ENCODE measurements at regions not wholly inside any gene's neighbourhood (a gene's known extent, or its start where the extent isn't known, plus 50 kb on each side); places are given as distances from the start of the nearest gene placed in this dataset.

- FAIRE-seq: no peak
- Histone ChIP-seq H3K9ac (ENCODE audit: low read length in 3 of 3) (no peak overlapping the region), H3K36me3 (ENCODE audit: control insufficient read depth in 2 of 3, insufficient read depth in 3 of 3, low read length in 3 of 3) (no peaks in the 10 kb centered on the region), H3K4me3 (ENCODE audit: low read length in 3 of 3) (no peak overlapping the region), H3K4me1 (ENCODE audit: control insufficient read depth in 2 of 3, insufficient read depth in 2 of 3, low read depth in 1 of 3, low read length in 3 of 3) (no peaks in the 10 kb centered on the region), H3K27me3 (ENCODE audit: control insufficient read depth, insufficient read depth, low read length) (no peaks in the 10 kb centered on the region), H3K27ac (ENCODE audit: low read depth in 2 of 2, low read length in 2 of 2) (no peak overlapping the region), H3K9me3 (ENCODE audit: control insufficient read depth in 2 of 3, insufficient read depth in 1 of 3, low read length in 3 of 3) (no peaks in the 10 kb centered on the region)
- DNase-seq: no peak
- intact Hi-C loops (cut with DNase I): no loop called here
- no peak for TF ChIP-seq CTCF (IDR thresholded peaks at IDR 0.05; ENCODE audit: borderline replicate concordance, extremely low read depth, insufficient read depth)
Measured at GRCh38 chr7:26035552-26035951, 116.4 kb upstream of the NFE2L3 start.

GRCh38 chr7:26036092-26036491 is 115.9 kb upstream of the NFE2L3 start:
- DNase-seq (no peak), FAIRE-seq (no peak)
- no peak for TF ChIP-seq CTCF (IDR thresholded peaks at IDR 0.05; ENCODE audit: borderline replicate concordance, extremely low read depth, insufficient read depth)
- Histone ChIP-seq H3K4me1 (ENCODE audit: control insufficient read depth in 2 of 3, insufficient read depth in 2 of 3, low read depth in 1 of 3, low read length in 3 of 3) (no peaks in the 10 kb centered on the region), H3K4me3 (ENCODE audit: low read length in 3 of 3) (no peak overlapping the region), H3K27ac (ENCODE audit: low read depth in 2 of 2, low read length in 2 of 2) (no peak overlapping the region), H3K27me3 (ENCODE audit: control insufficient read depth, insufficient read depth, low read length) (no peaks in the 10 kb centered on the region), H3K9me3 (ENCODE audit: control insufficient read depth in 2 of 3, insufficient read depth in 1 of 3, low read length in 3 of 3) (no peaks in the 10 kb centered on the region), H3K9ac (ENCODE audit: low read length in 3 of 3) (no peak overlapping the region), H3K36me3 (ENCODE audit: control insufficient read depth in 2 of 3, insufficient read depth in 3 of 3, low read length in 3 of 3) (no peaks in the 10 kb centered on the region)
- intact Hi-C loops (cut with DNase I): no loop called here

DNA sequence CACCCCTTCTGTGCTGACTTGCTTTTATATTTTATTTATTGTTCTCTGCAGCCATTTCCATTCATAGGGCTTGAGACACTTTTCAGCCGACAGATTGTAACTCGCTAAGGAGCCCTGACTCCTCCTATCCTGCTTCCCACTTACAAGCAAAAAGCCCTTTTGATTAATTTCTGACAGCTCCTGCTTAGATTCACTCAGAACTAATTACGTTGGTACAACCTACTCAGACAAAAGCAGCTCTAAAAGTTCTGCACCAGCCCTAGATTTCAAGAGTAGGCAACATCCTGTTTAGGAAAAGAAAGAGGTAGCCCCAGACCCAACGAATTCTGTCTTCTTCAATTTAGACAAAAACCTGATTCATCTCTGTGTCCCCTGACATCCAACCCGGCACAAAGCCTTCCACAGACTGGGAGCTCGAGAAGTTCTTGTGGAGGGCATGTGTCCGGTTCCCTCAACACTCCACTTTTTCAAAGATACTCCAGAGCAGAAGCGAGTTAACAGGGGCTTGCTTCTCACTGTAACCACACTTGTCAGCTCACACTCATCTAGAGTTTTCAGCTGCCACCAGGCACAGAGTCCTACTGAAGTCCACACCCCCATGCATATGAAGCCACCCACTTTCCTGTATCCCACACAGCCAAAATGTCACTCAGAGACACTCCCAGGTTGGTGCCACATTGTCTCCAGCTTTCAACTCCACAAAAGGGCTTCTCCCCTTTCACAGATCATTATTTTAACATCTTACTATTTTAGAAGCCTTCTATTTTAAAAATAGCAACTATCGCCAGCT is 113.6 kb upstream of the NFE2L3 start:
- FAIRE-seq (no peak), DNase-seq (no peak)
- H3K27ac ChIP-seq (ENCODE audit: low read depth in 2 of 2, low read length in 2 of 2): no peak overlapping the region
- no peak for TF ChIP-seq CTCF (IDR thresholded peaks at IDR 0.05; ENCODE audit: borderline replicate concordance, extremely low read depth, insufficient read depth)
- intact Hi-C loops (cut with DNase I): no loop called here
- H3K4me1 ChIP-seq (ENCODE audit: control insufficient read depth in 2 of 3, insufficient read depth in 2 of 3, low read depth in 1 of 3, low read length in 3 of 3): no peaks in the 10 kb centered on the region
- H3K9ac ChIP-seq (ENCODE audit: low read length in 3 of 3): no peak overlapping the region
- H3K36me3 ChIP-seq (ENCODE audit: control insufficient read depth in 2 of 3, insufficient read depth in 3 of 3, low read length in 3 of 3): no peaks in the 10 kb centered on the region
- no peaks in the 10 kb centered on the region for H3K9me3 ChIP-seq (ENCODE audit: control insufficient read depth in 2 of 3, insufficient read depth in 1 of 3, low read length in 3 of 3)
- no peak overlapping the region for H3K4me3 ChIP-seq (ENCODE audit: low read length in 3 of 3)
- H3K27me3 ChIP-seq (ENCODE audit: control insufficient read depth, insufficient read depth, low read length): no peaks in the 10 kb centered on the region

DNA sequence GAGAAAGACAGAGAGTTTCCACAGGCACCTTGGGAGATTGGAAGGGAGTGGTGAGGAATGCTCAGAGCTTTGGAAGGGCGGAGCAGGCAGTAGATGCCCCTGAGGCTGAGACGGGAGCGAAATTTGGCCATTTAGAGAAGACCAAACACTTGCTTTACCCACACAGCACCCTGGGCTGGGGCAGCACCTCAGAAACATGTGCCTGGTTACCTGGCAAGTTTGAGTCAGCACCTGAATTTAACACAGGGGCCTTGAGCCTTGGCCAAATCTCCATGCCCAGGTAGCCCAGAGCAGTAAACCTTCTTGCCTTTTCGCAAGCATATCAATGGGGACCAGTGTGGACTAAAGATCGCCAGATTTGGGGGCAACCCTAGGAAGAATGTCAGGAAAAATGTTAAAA is 111.9 kb upstream of the NFE2L3 start:
- Histone ChIP-seq H3K4me3 (ENCODE audit: low read length in 3 of 3) (no peak overlapping the region), H3K9me3 (ENCODE audit: control insufficient read depth in 2 of 3, insufficient read depth in 1 of 3, low read length in 3 of 3) (no peaks in the 10 kb centered on the region), H3K27ac (ENCODE audit: low read depth in 2 of 2, low read length in 2 of 2) (no peak overlapping the region), H3K27me3 (ENCODE audit: control insufficient read depth, insufficient read depth, low read length) (no peaks in the 10 kb centered on the region), H3K36me3 (ENCODE audit: control insufficient read depth in 2 of 3, insufficient read depth in 3 of 3, low read length in 3 of 3) (no peaks in the 10 kb centered on the region), H3K9ac (ENCODE audit: low read length in 3 of 3) (no peak overlapping the region), H3K4me1 (ENCODE audit: control insufficient read depth in 2 of 3, insufficient read depth in 2 of 3, low read depth in 1 of 3, low read length in 3 of 3) (no peaks in the 10 kb centered on the region)
- FAIRE-seq (no peak), DNase-seq (no peak)
- intact Hi-C loops (cut with DNase I): no loop called here
- no peak for TF ChIP-seq CTCF (IDR thresholded peaks at IDR 0.05; ENCODE audit: borderline replicate concordance, extremely low read depth, insufficient read depth)

Data from kidney (tissue), 13 donors.